Effector CD4-positive, alpha-beta T cell (primary cell): ENCODE measurements at regions not wholly inside any gene's neighbourhood (a gene's known extent, or its start where the extent isn't known, plus 50 kb on each side); places are given as distances from the start of the nearest gene placed in this dataset.

Experiments used
- DNase-seq: peaks from one replicate; pipeline ENCODE4 v3.0.0-alpha.2; 2020

GRCh38 chr1:5651964-5652821 is 340.0 kb downstream of the NPHP4 start:
- DNase-seq, result no peak

- no peak for DNase-seq
These were observed 340.8 kb downstream of the NPHP4 start for GRCh38 chr1:5651473-5651872.

- no peak for DNase-seq
These were observed 341.2 kb downstream of the NPHP4 start for GRCh38 chr1:5651027-5651410.

GRCh38 chr1:5650283-5651026 is 341.8 kb downstream of the NPHP4 start:
- no peak for DNase-seq

GRCh38 chr1:5649795-5650194 is 342.4 kb downstream of the NPHP4 start:
- DNase-seq, result no peak

- no peak for DNase-seq
These were observed 343.1 kb downstream of the NPHP4 start for GRCh38 chr1:5649166-5649551.

- no peak for DNase-seq
These were observed 343.6 kb downstream of the NPHP4 start for GRCh38 chr1:5648410-5649165.

GRCh38 chr1:5647234-5647633 is 345.0 kb downstream of the NPHP4 start:
- DNase-seq, result no peak

GRCh38 chr1:5646486-5647149 is 345.6 kb downstream of the NPHP4 start:
- DNase-seq, result no peak

GRCh38 chr1:5645929-5646328 is 346.3 kb downstream of the NPHP4 start:
- DNase-seq, result no peak

- no peak for DNase-seq
These were observed 347.2 kb downstream of the NPHP4 start for GRCh38 chr1:5645135-5645399.

- DNase-seq, result no peak
These were observed 347.7 kb downstream of the NPHP4 start for GRCh38 chr1:5644281-5645134.

GRCh38 chr1:5643360-5644107 is 348.7 kb downstream of the NPHP4 start:
- DNase-seq, result no peak

- DNase-seq, result no peak
These were observed 351.4 kb downstream of the NPHP4 start for GRCh38 chr1:5640845-5641244.

- DNase-seq, result no peak
These were observed 353.0 kb downstream of the NPHP4 start for GRCh38 chr1:5639106-5639722.

GRCh38 chr1:5638582-5638981 is 353.6 kb downstream of the NPHP4 start:
- no peak for DNase-seq

GRCh38 chr1:5637171-5637570 is 355.1 kb downstream of the NPHP4 start:
- no peak for DNase-seq

GRCh38 chr1:5634893-5635292 is 357.3 kb downstream of the NPHP4 start:
- no peak for DNase-seq

GRCh38 chr1:5632814-5633213 is 359.4 kb downstream of the NPHP4 start:
- DNase-seq, result no peak

GRCh38 chr1:5632224-5632623 is 360.0 kb downstream of the NPHP4 start:
- no peak for DNase-seq

- no peak for DNase-seq
These were observed 363.8 kb downstream of the NPHP4 start for GRCh38 chr1:5628416-5628815.
